Right atrium auricular region (tissue), 2 donors: ENCODE measurements at regions not wholly inside any gene's neighbourhood (a gene's known extent, or its start where the extent isn't known, plus 50 kb on each side); places are given as distances from the start of the nearest gene placed in this dataset.

ENCODE experiments used
- DNase-seq: peaks from one replicate; pipeline ENCODE4 v3.0.0-alpha.2; 2019; ENCODE audit warnings: low spot score
- H3K27ac ChIP-seq, 2 donors: fragments of 200-600 bp; sonication (generic); 1 replicate in 1 of 2; 2 replicates in 1 of 2; pipeline ENCODE4 v1.5.1; 2016 to 2019
- H3K27me3 ChIP-seq, 2 donors: fragments of 200-600 bp; sonication (generic); one replicate each; pipeline versions ENCODE4 v1.5.1 to v1.6.0; 2017 to 2019
- H3K36me3 ChIP-seq: fragments of 200-600 bp; sonication (generic); one replicate; pipeline ENCODE4 v1.5.1; 2016
- H3K4me1 ChIP-seq, 2 donors: fragments of 200-600 bp; sonication (generic); one replicate each; pipeline versions ENCODE4 v1.5.1 to v1.6.0; 2017 to 2019
- H3K4me3 ChIP-seq, 2 donors: fragments of 200-600 bp; sonication (generic); 1 replicate in 1 of 2; 2 replicates in 1 of 2; pipeline ENCODE4 v1.5.1; 2017 to 2019; ENCODE audit warnings: mild to moderate bottlenecking in 1 of 2, moderate library complexity in 1 of 2
- H3K9me3 ChIP-seq, 2 donors: fragments of 200-600 bp; sonication (generic); one replicate each; pipeline ENCODE4 v1.5.1; 2019
- TF ChIP-seq, protein P1 (sequence below), 2 donors: fragments of 200-600 bp; sonication (generic); IDR thresholded peaks; one replicate each; pipeline ENCODE4 v1.5.1; 2019; ENCODE audit warnings: antibody characterized with exemption in 2 of 2

DNA sequence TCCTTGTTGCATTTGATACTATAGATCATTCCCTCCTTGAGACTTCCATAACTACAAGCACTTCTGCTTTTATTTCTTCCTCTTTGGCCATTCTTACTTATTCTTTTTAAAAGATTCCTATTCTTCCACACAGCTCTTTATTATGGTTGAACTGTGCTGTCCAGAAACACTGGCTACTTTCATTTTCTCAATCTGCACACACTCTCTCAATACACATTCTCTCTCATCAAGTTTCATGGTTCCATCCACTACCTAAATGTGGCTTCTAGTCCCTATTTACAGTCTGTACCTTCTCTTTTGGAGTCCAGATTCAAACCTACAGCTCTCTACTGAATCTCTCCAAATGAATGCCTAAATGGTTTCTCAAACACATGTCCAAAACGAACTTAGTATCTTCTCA is 214.3 kb upstream of the RSPO3 start:
- no peak for DNase-seq
- TF ChIP-seq, protein P1, sequence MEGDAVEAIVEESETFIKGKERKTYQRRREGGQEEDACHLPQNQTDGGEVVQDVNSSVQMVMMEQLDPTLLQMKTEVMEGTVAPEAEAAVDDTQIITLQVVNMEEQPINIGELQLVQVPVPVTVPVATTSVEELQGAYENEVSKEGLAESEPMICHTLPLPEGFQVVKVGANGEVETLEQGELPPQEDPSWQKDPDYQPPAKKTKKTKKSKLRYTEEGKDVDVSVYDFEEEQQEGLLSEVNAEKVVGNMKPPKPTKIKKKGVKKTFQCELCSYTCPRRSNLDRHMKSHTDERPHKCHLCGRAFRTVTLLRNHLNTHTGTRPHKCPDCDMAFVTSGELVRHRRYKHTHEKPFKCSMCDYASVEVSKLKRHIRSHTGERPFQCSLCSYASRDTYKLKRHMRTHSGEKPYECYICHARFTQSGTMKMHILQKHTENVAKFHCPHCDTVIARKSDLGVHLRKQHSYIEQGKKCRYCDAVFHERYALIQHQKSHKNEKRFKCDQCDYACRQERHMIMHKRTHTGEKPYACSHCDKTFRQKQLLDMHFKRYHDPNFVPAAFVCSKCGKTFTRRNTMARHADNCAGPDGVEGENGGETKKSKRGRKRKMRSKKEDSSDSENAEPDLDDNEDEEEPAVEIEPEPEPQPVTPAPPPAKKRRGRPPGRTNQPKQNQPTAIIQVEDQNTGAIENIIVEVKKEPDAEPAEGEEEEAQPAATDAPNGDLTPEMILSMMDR (IDR thresholded peaks at IDR 0.05): no peak

DNA sequence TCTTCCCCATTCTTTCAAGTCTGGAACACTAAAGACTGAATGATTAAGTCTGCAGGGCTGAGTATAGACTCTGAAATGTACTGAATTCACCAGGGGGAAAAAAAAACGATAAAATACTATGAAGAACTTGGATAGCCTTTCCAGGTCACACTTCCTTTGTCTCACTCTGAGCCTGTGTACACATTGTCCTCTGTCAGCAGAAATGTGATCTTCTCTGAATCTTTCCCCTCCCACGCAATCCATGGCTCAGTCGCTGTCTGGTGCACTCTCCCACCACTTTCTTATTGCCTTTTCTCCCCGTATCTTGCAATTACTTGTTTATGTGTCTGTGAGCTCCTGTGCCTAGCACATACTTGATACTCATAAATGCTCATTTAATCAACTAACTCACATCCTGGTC is 212.6 kb upstream of the RSPO3 start:
- H3K27me3 ChIP-seq: no peaks in the 10 kb centered on the region
- no peaks in the 10 kb centered on the region for H3K4me1 ChIP-seq
- no peaks in the 10 kb centered on the region for H3K36me3 ChIP-seq
- no peaks in the 10 kb centered on the region for H3K9me3 ChIP-seq
- TF ChIP-seq, protein P1 (IDR thresholded peaks at IDR 0.05): no peak
- H3K27ac ChIP-seq: no peak overlapping the region
- no peak for DNase-seq
- no peak overlapping the region for H3K4me3 ChIP-seq

More for the DNA sequence above, 214.3 kb upstream of the RSPO3 start:
- Histone ChIP-seq H3K4me3 (no peak overlapping the region), H3K9me3 (no peaks in the 10 kb centered on the region), H3K27ac (no peak overlapping the region), H3K36me3 (no peaks in the 10 kb centered on the region), H3K4me1 (no peaks in the 10 kb centered on the region), H3K27me3 (no peaks in the 10 kb centered on the region)

DNA sequence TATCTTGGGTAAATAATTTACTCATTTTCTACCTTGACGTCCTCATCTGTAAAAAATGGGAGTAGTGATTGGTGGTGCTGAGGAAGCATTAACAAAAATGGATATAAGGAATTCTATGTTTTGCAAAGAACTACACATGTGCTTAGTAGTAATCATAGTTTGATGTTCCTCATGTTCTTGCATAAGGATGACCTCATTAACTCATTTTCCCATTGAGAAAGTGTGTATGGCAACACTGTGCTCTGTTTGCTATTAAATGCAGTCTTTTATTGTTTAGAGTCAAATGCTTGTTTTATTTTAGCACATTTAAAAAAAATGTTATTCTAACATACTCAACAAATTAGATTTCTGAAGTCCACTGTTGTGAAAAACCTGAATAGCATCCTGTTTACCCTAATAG is 211.2 kb upstream of the RSPO3 start:
- Histone ChIP-seq H3K4me1 (no peaks in the 10 kb centered on the region), H3K36me3 (no peaks in the 10 kb centered on the region), H3K4me3 (no peak overlapping the region), H3K27me3 (no peaks in the 10 kb centered on the region), H3K9me3 (no peaks in the 10 kb centered on the region), H3K27ac (no peak overlapping the region)
- TF ChIP-seq, protein P1 (IDR thresholded peaks at IDR 0.05): no peak
- no peak for DNase-seq

DNA sequence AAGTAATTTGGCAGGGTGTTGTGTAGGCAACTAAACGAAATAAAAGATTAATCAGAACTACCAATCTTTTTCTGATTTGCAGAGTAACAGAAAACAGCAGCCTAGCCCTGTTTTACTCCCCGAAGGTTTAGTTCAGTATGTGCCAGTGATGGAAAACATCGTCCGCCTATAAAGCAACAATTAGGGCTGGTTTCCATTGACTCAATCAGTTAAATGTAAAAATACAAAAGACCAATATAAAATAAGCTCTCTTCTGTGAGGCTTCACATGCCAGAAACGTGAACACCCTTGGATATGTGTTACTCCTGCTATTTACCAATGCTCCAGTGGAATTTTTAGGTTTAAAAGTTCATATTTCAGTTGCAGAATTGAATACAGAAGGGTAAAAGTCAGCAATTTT is 210.5 kb upstream of the RSPO3 start:
- Histone ChIP-seq H3K27me3 (no peaks in the 10 kb centered on the region), H3K4me3 (no peak overlapping the region), H3K9me3 (no peaks in the 10 kb centered on the region), H3K36me3 (no peaks in the 10 kb centered on the region), H3K27ac (no peak overlapping the region), H3K4me1 (no peaks in the 10 kb centered on the region)
- no peak for DNase-seq
- TF ChIP-seq, protein P1 (IDR thresholded peaks at IDR 0.05): no peak

DNA sequence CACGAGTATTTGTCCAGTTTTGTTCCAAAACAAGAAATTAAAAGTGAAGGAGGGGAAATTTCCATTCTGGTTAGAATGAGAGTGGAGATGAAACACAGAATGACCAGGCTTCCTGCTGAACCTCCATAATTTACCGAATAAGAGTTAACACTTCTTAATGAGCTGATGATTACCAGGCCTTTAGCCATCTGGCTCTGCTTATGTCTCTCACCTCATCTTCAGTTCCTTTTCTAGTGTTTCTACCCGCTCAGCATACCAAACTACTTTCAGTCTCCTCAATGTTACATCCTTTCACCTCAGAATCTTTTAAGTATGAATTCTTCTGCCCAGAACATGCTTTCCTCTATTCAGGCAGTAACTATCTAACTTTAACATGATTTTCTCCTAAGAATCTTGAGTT is 209.0 kb upstream of the RSPO3 start:
- TF ChIP-seq, protein P1 (IDR thresholded peaks at IDR 0.05): no peak
- no peaks in the 10 kb centered on the region for H3K27me3 ChIP-seq

DNA sequence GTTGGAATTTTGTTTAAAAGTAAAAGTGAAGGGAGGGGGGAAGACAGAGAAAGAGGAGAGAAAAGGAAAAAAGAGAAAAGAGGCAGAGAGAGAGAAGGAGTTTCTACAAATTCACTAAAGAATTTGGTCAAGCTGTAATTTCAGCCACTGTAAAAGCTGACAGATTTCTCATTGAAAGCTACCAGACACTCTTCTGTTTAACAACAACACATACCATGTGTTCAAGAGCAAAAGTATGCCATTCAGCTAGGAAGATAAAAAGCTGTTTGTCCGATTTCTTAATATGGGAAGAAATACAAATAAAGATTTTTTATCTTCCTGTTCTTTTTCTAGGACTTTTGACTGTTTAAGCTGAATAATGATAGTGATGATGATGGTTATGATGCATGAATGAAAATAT is 204.8 kb upstream of the RSPO3 start:
- H3K36me3 ChIP-seq: no peaks in the 10 kb centered on the region
- TF ChIP-seq, protein P1 (IDR thresholded peaks at IDR 0.05): no peak
- H3K27ac ChIP-seq: no peak overlapping the region
- no peaks in the 10 kb centered on the region for H3K27me3 ChIP-seq
- no peaks in the 10 kb centered on the region for H3K4me1 ChIP-seq
- no peak overlapping the region for H3K4me3 ChIP-seq
- no peaks in the 10 kb centered on the region for H3K9me3 ChIP-seq
- DNase-seq: no peak

More for the DNA sequence above, 209.0 kb upstream of the RSPO3 start:
- H3K4me1 ChIP-seq: no peaks in the 10 kb centered on the region
- H3K27ac ChIP-seq: no peak overlapping the region
- no peak overlapping the region for H3K4me3 ChIP-seq
- DNase-seq: no peak
- H3K36me3 ChIP-seq: no peaks in the 10 kb centered on the region
- no peaks in the 10 kb centered on the region for H3K9me3 ChIP-seq
